ENCODE measurements at regions not wholly inside any gene's neighbourhood (a gene's known extent, or its start where the extent isn't known, plus 50 kb on each side); places are given as distances from the start of the nearest gene placed in this dataset.

GRCh38 chr4:44914223-44914622 is 187.9 kb upstream of the GNPDA2 start:
- H3K4me3 ChIP-seq (ENCODE audit: low read depth, low read length), result no peak overlapping the region
- TF ChIP-seq CTCF (IDR thresholded peaks at IDR 0.05; ENCODE audit: insufficient read depth, low read depth, low read length), result no peak
- DNase-seq (ENCODE audit: low read depth), result no peak

- no peak for TF ChIP-seq CTCF (IDR thresholded peaks at IDR 0.05; ENCODE audit: insufficient read depth, low read depth, low read length)
- no peak for DNase-seq (ENCODE audit: low read depth)
- H3K4me3 ChIP-seq (ENCODE audit: low read depth, low read length), result no peak overlapping the region
These were observed 186.6 kb upstream of the GNPDA2 start for GRCh38 chr4:44912980-44913379.

DNA sequence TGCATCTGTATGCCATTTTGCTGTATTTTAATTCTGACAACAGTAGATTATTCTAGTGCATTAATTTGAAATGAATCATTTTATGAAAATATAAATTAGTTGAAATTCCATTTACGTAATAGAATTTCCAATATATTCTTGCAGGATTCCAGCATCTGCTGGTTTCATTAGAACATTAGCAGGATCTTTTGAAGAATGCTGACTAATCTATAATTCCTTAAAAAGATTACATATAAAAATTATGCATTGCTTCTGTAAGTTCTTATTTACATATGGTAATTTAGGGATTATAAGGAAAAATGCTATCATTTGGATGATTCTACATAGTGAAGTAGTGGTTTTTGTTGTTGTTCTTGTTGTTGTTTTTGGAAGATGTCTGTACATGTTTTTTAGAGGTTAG is 182.2 kb upstream of the GNPDA2 start:
- TF ChIP-seq CTCF (IDR thresholded peaks at IDR 0.05; ENCODE audit: insufficient read depth, low read depth, low read length), result no peak
- DNase-seq (ENCODE audit: low read depth), result no peak
- H3K4me3 ChIP-seq (ENCODE audit: low read depth, low read length), result no peak overlapping the region

DNA sequence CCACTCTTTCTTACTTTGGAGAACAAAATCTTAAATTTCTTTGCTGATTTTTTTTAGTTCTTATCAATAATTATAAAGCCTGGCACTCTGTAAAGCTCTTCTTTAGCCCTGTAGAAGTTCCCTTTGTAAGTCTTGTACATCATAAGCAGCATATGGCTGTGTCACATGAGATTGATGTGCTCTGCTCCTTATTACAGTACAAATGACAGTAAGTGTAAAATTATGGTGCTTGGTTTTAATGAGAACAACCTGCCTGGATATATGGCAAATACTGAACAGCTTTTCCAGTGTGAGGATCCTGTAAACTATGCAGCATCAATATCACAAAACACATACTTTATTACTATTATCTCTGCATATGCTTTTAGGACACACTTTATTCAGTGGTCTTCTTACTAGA is 145.9 kb upstream of the GNPDA2 start:
- H3K4me3 ChIP-seq (ENCODE audit: low read depth, low read length), result no peak overlapping the region
- TF ChIP-seq CTCF (IDR thresholded peaks at IDR 0.05; ENCODE audit: insufficient read depth, low read depth, low read length), result no peak
- no peak for DNase-seq (ENCODE audit: low read depth)

GRCh38 chr4:44871133-44871532 is 144.8 kb upstream of the GNPDA2 start:
- H3K4me3 ChIP-seq (ENCODE audit: low read depth, low read length), result no peak overlapping the region
- DNase-seq (ENCODE audit: low read depth), result no peak
- no peak for TF ChIP-seq CTCF (IDR thresholded peaks at IDR 0.05; ENCODE audit: insufficient read depth, low read depth, low read length)

- no peak overlapping the region for H3K4me3 ChIP-seq (ENCODE audit: low read depth, low read length)
- no peak for TF ChIP-seq CTCF (IDR thresholded peaks at IDR 0.05; ENCODE audit: insufficient read depth, low read depth, low read length)
- no peak for DNase-seq (ENCODE audit: low read depth)
These were observed 143.6 kb upstream of the GNPDA2 start for GRCh38 chr4:44869985-44870384.

- H3K4me3 ChIP-seq (ENCODE audit: low read depth, low read length), result no peak overlapping the region
- DNase-seq (ENCODE audit: low read depth), result no peak
- TF ChIP-seq CTCF (IDR thresholded peaks at IDR 0.05; ENCODE audit: insufficient read depth, low read depth, low read length), result no peak
These were observed 143.0 kb upstream of the GNPDA2 start for GRCh38 chr4:44869222-44869882.

All from fibroblast of villous mesenchyme (primary cell).